Kidney epithelial cell (primary cell): ENCODE measurements at regions not wholly inside any gene's neighbourhood (a gene's known extent, or its start where the extent isn't known, plus 50 kb on each side); places are given as distances from the start of the nearest gene placed in this dataset.

Experiments
- DNase-seq: peaks from one replicate; pipeline ENCODE4 v3.0.0-alpha.2; 2010; ENCODE audit warnings: low read depth
- H3K27me3 ChIP-seq: 2 replicates; pipeline ENCODE4 v1.6.0; 2011; ENCODE audit warnings: low read length; ENCODE audit not compliant: control insufficient read depth, insufficient read depth
- H3K36me3 ChIP-seq: 2 replicates; pipeline ENCODE4 v1.5.1; 2011; ENCODE audit warnings: low read length; ENCODE audit not compliant: control insufficient read depth, insufficient read depth
- H3K4me3 ChIP-seq: 2 replicates; pipeline ENCODE4 v1.5.1; 2011; ENCODE audit warnings: low read depth, mild to moderate bottlenecking, control low read depth, low read length
- CTCF ChIP-seq: IDR thresholded peaks from 2 replicates; pipeline ENCODE4 v1.5.1; 2011; ENCODE audit warnings: mild to moderate bottlenecking, moderate library complexity, low read length, control low read depth, inconsistent platforms; ENCODE audit not compliant: insufficient read depth, poor library complexity, severe bottlenecking

GRCh38 chr16:5398203-5398602 lies 300.6 kb upstream of the EEF2KMT start:
- Histone ChIP-seq H3K36me3 (no peaks in the 10 kb centered on the region), H3K27me3 (no peaks in the 10 kb centered on the region), H3K4me3 (no peak overlapping the region)
- DNase-seq = no peak
- TF ChIP-seq CTCF = no peak

GRCh38 chr16:5396880-5397279 lies 299.3 kb upstream of the EEF2KMT start:
- TF ChIP-seq CTCF = no peak

GRCh38 chr16:5393070-5393469 lies 295.5 kb upstream of the EEF2KMT start:
- TF ChIP-seq CTCF = no peak
- H3K4me3 ChIP-seq = no peak overlapping the region
- no peak for DNase-seq
- H3K36me3 ChIP-seq = no peaks in the 10 kb centered on the region
- no peaks in the 10 kb centered on the region for H3K27me3 ChIP-seq

More at GRCh38 chr16:5396880-5397279, 299.3 kb upstream of the EEF2KMT start:
- no peak for DNase-seq
- Histone ChIP-seq H3K4me3 (no peak overlapping the region), H3K36me3 (no peaks in the 10 kb centered on the region), H3K27me3 (no peaks in the 10 kb centered on the region)

- Histone ChIP-seq H3K36me3 (no peaks in the 10 kb centered on the region), H3K4me3 (no peak overlapping the region), H3K27me3 (no peaks in the 10 kb centered on the region)
- no peak for DNase-seq
- TF ChIP-seq CTCF = no peak
Measured at GRCh38 chr16:5386989-5387388, 289.4 kb upstream of the EEF2KMT start.

GRCh38 chr16:5385811-5386210 lies 288.2 kb upstream of the EEF2KMT start:
- Histone ChIP-seq H3K4me3 (no peak overlapping the region), H3K36me3 (no peaks in the 10 kb centered on the region)
- TF ChIP-seq CTCF = no peak

GRCh38 chr16:5385115-5385514 lies 287.5 kb upstream of the EEF2KMT start:
- Histone ChIP-seq H3K27me3 (no peaks in the 10 kb centered on the region), H3K4me3 (no peak overlapping the region), H3K36me3 (no peaks in the 10 kb centered on the region)
- no peak for DNase-seq
- TF ChIP-seq CTCF = no peak

More at GRCh38 chr16:5385811-5386210, 288.2 kb upstream of the EEF2KMT start:
- H3K27me3 ChIP-seq = no peaks in the 10 kb centered on the region
- DNase-seq = no peak
